Posterior cingulate gyrus (tissue), 11 donors: ENCODE measurements at regions not wholly inside any gene's neighbourhood (a gene's known extent, or its start where the extent isn't known, plus 50 kb on each side); places are given as distances from the start of the nearest gene placed in this dataset.
A peak's percentile ranks its signal among the peaks of the same experiment; 100 is the strongest.

Experiments used
- DNase-seq, 10 donors: peaks; one replicate each; pipeline versions ENCODE4 v3.0.0 to v3.0.0-alpha.2; 2020 to 2021; ENCODE audit warnings: mixed read lengths in 3 of 10
- intact Hi-C: fragments of 100-400 bp; cut with DNase I; formaldehyde crosslinking; loops from one replicate; pipeline ENCODE4 v1.15.1; 2023

DNA sequence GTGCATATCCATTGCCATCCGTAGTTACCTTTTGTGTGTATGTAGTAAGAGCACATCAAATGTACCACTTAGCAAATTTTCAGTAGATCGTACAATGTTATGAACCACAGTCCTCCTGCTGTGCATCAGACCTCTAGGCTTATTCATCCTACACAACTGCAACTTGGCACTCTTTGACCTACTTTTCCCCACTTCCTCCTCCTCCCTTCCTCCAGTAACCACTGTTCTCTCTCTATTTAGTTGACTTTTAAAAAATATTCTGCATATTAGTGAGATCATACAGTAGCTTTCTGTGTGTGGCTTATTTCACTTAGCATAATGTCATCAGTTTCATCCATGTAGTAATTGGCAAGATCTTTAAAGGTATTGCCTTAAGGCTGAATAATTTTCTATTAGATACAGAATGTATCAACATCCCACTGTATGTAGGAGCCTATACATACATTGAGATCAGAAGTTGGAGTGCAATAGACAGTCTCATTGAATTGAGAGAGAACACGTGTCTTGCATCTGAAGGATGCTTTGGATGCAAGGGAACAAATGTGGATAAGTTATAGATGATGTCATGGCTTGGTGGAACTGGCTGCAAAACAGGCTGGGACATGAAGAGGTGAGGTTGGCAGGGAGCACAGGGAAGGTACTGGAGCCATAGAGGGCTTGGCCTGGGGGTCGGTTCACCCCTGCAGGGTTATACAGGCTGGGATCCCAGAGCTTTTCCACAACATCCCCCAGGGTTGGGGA is 83.0 kb upstream of the FAM180A start:
- DNase-seq: no peak
- intact Hi-C loops: no loop called here

DNA sequence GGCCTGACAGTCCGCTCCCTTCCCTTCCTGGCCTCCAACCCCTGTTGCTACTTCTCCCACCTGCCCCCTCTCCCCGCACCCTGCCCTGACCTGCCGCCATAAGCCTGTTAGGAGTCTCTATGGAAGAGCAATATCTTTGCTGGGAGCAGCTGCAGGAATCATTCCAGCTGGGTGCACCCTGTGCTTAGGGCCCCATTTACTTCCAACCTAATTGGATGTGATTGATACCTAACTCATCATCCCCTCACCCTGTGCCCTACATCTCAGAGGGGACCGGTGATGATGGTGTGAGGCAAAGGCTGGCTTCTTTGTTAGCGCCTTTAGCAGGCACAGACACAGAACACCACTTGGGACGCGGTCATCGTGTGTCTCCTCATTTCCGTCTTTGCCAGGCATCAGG is 80.0 kb upstream of the FAM180A start:
- intact Hi-C loops: no loop called here
- no peak for DNase-seq

DNA sequence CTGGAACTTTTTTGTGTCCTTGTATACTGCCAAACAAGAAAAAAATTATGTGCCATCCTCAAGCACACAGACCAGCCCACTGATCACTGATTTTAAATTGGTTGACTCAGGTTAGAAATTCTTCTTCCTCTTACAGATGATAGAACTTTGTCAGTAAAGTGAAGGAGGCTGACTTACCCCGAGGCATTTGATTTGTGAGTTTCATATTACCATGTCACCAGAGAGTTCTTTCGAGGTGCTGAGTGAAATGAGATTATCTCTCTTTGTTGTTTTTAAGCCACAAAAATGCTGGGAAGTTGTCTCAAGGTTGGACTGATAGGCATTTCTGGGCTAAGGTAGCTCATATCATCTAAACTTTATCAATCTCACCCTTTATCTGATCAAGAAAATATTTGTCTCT is 78.8 kb upstream of the FAM180A start:
- intact Hi-C loops: no loop called here
- no peak for DNase-seq

DNA sequence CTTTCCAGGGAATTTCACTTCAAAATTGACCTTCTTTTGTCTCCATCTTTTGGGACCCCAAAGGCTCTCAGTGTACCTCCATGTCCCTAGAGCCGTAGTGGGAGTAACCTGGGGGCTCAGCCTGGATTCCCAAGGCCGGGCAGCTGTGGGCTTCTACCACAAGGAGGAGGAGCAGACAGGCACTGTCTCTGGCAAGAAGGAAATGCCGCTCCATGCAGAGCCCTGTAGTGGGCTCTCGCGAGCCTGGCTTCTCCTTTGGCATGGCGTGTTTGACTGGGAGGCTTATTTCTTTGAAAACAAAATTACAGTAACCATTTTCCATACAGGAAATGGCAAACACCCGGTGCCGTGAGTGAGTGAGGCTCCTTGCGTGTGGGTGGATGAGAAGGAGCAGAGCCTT is 76.8 kb upstream of the FAM180A start:
- peak in 1 of 10 donors; percentile 75 for DNase-seq
- intact Hi-C loops: no loop called here

DNA sequence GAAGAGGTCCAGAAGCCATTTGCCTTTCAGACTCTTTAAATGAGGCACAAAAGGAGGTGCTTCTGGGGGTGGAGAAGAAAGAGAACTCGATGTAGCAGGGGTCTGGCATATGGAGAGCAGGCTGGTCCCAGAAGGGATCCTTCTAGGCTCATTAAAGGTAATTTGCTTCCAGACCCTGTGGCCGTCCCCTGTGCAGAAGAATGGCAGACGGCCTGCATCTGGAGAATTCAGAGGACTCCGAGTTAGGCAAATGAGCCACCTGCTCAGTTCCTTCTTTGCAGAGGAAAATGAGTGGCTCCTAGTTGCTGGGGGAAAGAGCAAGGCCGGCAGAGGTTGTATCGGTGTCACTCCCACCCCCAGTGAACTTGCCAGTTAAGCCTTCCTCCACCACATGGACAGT is 73.8 kb upstream of the FAM180A start:
- intact Hi-C loops: no loop called here
- no peak for DNase-seq

DNA sequence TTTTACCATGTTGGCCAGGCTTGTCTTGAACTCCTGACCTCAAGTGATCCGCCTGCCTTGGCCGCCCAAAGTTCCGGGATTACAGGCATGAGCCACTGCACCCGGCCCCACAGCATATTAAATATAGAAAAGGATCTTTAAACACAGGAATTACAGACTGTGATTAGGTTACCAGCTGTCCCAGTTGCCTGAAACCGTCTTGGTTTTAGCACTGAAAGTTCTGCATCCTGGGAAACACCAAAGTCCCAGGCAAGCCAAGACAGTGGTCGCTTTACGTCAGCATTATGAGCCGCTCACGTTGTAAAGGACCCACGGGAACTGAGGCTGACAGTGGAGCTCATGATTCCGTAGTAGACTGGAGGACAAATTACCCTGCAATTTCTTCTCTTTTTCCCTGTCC is 69.0 kb upstream of the FAM180A start:
- DNase-seq: no peak
- intact Hi-C loops: no loop called here

DNA sequence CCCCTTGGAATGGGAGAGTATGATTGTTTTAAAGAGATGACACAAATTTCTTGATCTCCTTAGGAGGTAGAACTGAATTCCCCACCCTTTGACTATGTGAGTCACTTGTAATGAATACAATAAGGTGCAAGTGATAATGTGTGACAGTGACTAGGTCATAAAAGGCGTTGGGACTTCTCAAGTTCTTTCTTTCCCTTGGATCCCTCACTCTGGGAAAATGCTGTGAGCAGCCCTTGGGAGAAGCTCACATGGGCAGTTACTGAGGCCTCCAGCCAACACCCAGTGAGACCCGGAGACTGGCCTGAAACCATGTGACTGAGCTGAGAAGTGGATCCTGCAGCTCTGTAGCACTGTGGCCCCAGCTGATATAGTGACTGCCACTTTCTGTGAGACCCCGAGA is 66.4 kb upstream of the FAM180A start:
- no peak for DNase-seq
- intact Hi-C loops: no loop called here

DNA sequence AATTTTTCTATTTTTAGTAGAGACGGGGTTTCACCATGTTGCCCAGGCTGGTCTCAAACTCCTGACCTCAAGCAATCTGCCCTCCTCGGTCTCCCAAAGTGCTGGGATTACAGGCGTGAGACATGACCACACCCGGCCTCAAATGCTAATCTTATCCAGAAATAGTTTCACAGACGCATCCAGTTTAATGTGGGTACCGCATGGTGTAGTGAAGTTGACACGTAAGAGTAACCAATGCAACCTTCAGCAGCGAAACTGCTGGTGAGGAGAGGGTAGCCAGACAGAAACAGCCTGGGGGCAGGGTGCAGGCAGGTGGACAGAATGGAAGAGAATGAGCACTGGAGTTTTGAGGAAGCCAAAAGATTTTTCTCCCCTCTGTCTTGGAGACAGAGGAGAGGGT is 63.5 kb upstream of the FAM180A start:
- intact Hi-C loops: no loop called here
- no peak for DNase-seq

DNA sequence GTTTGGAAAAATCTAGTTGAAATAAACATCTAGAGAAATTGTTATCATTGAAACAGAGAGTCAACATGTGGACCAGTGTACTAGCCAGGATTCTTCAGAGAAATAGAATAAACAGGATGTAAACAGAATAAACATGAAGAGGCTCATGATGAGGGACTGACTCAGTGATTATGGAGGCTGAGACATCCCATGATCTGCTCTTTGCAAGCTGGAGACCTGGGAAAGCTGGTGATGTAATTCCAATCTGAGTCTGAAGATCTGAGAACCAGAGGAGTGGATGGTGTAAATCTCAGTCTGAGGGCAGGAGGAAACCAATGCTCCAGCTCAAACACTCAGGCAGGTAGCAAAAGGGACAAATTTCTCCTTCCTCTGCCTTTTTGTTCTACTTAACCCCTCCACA is 62.9 kb upstream of the FAM180A start:
- no peak for DNase-seq
- intact Hi-C loops: no loop called here

DNA sequence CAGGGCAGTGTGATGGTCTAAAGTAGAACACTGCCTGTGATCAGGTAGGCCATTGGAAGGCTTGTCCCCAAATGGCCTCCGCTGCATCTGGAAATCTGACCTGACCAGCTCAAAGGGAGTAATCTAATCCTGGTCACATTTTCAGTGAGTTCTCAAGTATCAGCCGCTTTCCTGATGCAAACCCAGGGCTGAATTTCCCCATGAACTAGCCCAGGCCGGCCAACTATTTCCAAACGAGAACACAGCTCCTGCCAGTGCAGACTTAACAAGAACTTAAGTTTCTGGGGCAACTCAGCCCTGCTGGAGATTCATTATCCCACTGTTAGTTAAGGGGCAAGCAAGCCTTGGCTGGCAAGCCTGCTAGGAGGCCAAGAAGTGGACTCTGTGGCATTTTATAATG is 59.6 kb upstream of the FAM180A start:
- intact Hi-C loops: no loop called here
- peak in 4 of 10 donors; percentile 16 to 88 (median 26) for DNase-seq

DNA sequence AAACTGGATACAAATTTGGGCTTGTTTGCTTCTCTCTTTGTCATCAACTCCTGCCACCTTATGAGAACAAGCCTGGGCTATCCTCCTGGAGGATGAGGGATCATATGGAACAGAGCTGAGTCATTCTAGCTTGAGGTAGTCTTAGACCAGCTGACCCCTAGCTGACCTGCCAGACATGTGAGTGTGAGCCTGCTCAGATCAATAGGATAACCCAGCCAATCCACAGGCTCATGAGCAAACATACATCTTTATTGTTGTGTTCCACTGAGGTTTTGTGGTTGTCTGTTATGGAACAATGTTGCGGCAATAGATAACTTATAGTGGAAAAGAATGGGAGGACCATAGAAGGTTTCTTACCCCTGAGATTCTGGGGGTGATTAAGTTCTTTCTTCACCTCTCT is 54.5 kb upstream of the FAM180A start:
- intact Hi-C loops: loop anchor here (5.0 kb wide), 1 partner anchor 1789 kb away; no protein-coding TSS in a partner anchor
- DNase-seq: no peak

DNA sequence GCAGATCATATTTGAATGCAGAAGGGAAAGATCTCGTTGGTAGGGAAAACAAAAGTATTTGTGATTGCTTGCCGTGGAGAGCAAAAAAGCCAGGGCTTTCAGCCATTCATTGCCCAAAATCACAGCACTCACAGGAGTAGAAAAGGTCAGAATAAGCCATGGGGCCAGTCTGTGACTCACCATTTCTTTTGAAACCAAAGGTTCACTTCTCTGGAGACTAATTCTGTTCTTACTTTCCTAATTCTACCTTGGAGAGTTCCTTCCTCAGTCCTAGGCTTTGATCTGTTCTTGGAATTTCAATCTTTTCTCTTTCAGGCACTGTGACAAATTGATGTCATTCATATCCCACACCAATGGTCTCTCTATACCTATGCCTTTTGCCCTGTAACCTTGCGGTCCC is 54.1 kb upstream of the FAM180A start:
- intact Hi-C loops: loop anchor here (5.0 kb wide), 1 partner anchor 1790 kb away; no protein-coding TSS in a partner anchor
- no peak for DNase-seq

DNA sequence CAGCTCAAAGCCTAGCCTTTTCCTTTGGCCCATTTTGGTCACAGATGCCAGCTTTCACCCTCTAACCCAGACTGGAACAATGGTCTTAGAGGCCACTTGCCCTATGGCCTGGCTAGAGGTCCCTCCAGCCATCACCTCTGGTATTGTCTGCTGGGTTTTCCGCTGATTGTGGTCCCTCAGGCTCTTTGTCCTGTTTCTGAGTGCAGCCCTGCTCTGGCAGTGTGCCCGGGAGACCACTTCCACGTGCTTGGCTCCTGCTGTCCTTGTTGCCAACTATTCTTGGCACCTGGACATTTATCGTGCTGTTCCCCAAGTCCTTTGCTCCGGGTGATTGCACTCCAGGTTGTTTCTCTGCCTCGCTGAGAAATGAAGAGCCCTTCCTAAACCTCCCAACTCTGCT is 53.3 kb upstream of the FAM180A start:
- DNase-seq: no peak
- intact Hi-C loops: loop anchor here (1.0 to 5.0 kb wide), 2 partner anchors 207 to 1790 kb away; no protein-coding TSS in a partner anchor

DNA sequence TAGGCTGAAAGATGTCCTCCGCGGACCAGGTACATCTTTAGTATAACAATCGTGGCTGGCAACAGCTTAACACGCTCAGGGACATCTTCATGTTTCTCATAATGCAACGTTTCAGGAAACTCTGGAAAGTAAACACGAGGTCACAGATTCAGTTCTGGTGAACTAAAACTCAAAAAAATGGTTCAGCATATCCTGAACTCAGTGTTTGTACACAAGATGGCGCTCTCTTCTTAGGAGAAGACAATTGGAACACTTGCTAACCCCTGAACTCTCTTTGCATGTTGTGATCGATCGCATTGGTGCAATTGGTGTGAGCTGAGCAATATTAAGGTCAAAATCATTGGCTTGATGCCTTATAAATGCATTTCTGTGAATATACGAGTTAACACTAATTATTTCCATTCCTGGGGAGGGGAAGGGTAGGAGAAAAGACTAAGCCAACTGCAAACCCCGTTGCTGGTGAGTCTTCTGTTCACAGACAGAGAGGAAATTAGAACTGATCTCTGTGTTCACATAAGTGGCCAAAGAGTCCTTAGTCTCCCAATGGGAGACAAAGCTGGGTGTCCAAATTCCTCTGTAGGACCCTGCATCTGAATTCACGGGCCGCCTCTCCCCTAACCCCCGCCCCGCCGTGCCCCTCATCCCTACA is 52.6 kb upstream of the FAM180A start:
- DNase-seq: no peak
- intact Hi-C loops: loop anchor here (1.0 to 5.0 kb wide), 2 partner anchors 208 to 1791 kb away; no protein-coding TSS in a partner anchor

DNA sequence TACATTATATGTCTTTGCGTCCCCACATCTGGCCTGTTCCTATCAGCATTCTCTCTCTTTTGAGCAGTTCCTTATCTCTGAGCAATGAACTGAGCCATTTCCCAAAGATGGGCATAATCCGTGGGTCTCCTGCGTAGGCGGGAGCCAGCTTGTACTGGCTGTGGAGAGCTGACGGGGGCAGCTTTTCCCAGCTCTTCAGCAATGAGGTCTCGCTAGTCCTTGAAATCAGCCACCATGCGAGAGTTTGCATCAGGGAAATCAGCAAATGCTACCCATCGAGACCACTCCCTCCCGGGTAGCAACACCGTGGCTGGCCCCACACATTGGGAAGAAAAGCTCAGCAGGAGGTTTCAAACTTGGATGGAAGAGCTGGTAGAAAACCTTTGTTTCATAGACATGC is 51.9 kb upstream of the FAM180A start:
- DNase-seq: no peak
- intact Hi-C loops: loop anchor here (5.0 kb wide), 1 partner anchor 1792 kb away; no protein-coding TSS in a partner anchor

DNA sequence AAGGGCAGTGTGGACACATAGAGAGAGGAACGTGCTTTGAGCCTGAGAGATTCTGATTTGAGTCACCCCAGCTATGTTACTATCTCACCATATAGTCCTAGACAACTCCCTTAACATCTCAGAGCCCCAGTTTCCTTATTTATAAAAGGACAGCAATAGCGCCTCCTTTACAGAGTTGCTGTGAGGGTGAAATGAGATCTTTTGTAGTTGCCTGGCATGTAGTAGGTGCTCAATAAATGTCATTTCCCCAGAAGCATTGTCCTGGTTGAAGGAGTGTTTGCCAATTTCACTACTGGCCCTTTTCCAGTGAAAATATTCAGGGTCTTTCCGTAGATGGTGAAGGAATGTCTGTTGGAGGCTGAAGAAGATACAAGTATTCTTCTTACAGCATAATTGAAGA is 51.3 kb upstream of the FAM180A start:
- DNase-seq: no peak
- intact Hi-C loops: loop anchor here (5.0 kb wide), 1 partner anchor 1792 kb away; no protein-coding TSS in a partner anchor
